WTC11 (cell line): ENCODE measurements at regions not wholly inside any gene's neighbourhood (a gene's known extent, or its start where the extent isn't known, plus 50 kb on each side); places are given as distances from the start of the nearest gene placed in this dataset.

Experiments used
- ATAC-seq: fragments of 200-7000 bp; cut with Tn5 transposase; 2 replicates; pipeline ENCODE4 v1.10.0; 2021; ENCODE audit warnings: mild to moderate bottlenecking, moderate library complexity
- CTCF ChIA-PET: fragments of 300-600 bp; sonication (Branson Sonifier 250); formaldehyde crosslinking; loops from one replicate; lab custom pipeline; 2021; ENCODE audit warnings: antibody characterized with exemption; lab: Charles Lee
- POLR2A ChIA-PET: fragments of 350-600 bp; sonication (Branson Sonifier 250); formaldehyde crosslinking; loops from one replicate; lab custom pipeline; 2021; ENCODE audit warnings: antibody characterized with exemption; lab: Charles Lee
- DNase-seq: peaks from one replicate; pipeline ENCODE4 v3.0.0; 2021; ENCODE audit warnings: low spot score
- H3K27ac Mint-ChIP-seq: 2 replicates; pipeline ENCODE4 v1.8.0; 2021; ENCODE audit warnings: mixed read lengths
- H3K27me3 Mint-ChIP-seq: 2 replicates; pipeline ENCODE4 v1.8.0; 2021; ENCODE audit warnings: low read depth, mild to moderate bottlenecking, moderate library complexity, mixed read lengths
- H3K36me3 Mint-ChIP-seq: 2 replicates; pipeline ENCODE4 v1.8.0; 2021; ENCODE audit warnings: mixed read lengths
- H3K4me1 Mint-ChIP-seq: 2 replicates; pipeline ENCODE4 v1.8.0; 2022; ENCODE audit warnings: mixed read lengths
- H3K4me3 Mint-ChIP-seq: 2 replicates; pipeline ENCODE4 v1.8.0; 2021; ENCODE audit warnings: mild to moderate bottlenecking, moderate library complexity, mixed read lengths
- H3K9me3 Mint-ChIP-seq: 2 replicates; pipeline ENCODE4 v1.8.0; 2021; ENCODE audit warnings: mixed read lengths
- AFF4 ChIP-seq: sonication (generic); formaldehyde crosslinking; IDR thresholded peaks from 2 replicates; pipeline ENCODE4 v1.8.1; 2023; ENCODE audit warnings: mild to moderate bottlenecking, missing genetic modification reagents, borderline replicate concordance
- CDX4 ChIP-seq: fragments of 250-450 bp; sonication (Bioruptor Pico); IDR thresholded peaks from 2 replicates; pipeline ENCODE4 v1.9.0; 2021; ENCODE audit warnings: moderate library complexity, mild to moderate bottlenecking, inconsistent platforms, borderline replicate concordance
- E2F4 ChIP-seq: sonication (generic); formaldehyde crosslinking; IDR thresholded peaks from 2 replicates; pipeline ENCODE4 v1.8.1; 2022; ENCODE audit warnings: low read depth, mild to moderate bottlenecking, moderate library complexity, missing genetic modification reagents, borderline replicate concordance
- ERG ChIP-seq: fragments of 250-450 bp; sonication (Bioruptor Pico); IDR thresholded peaks from 2 replicates; pipeline ENCODE4 v1.8.0; 2021; ENCODE audit warnings: mild to moderate bottlenecking
- ETV6 ChIP-seq: sonication (generic); formaldehyde crosslinking; IDR thresholded peaks from 2 replicates; pipeline ENCODE4 v1.8.1; 2022; ENCODE audit warnings: mild to moderate bottlenecking, missing genetic modification reagents
- FOXK1 ChIP-seq: sonication (generic); formaldehyde crosslinking; IDR thresholded peaks from 2 replicates; pipeline ENCODE4 v1.8.0; 2022; ENCODE audit warnings: mild to moderate bottlenecking, moderate library complexity, missing genetic modification reagents
- FOXP1 ChIP-seq: sonication (generic); formaldehyde crosslinking; IDR thresholded peaks from 2 replicates; pipeline ENCODE4 v1.8.0; 2022; ENCODE audit warnings: missing genetic modification reagents, mild to moderate bottlenecking, moderate library complexity, borderline replicate concordance
- GRHL2 ChIP-seq: fragments of 250-450 bp; sonication (Bioruptor Pico); IDR thresholded peaks from 2 replicates; pipeline ENCODE4 v1.8.0; 2022; ENCODE audit warnings: mild to moderate bottlenecking, moderate library complexity; ENCODE audit not compliant: insufficient replicate concordance, severe bottlenecking
- MLX ChIP-seq: sonication (generic); formaldehyde crosslinking; IDR thresholded peaks from 2 replicates; pipeline ENCODE4 v1.8.1; 2023; ENCODE audit warnings: mild to moderate bottlenecking, missing genetic modification reagents, moderate library complexity
- NFATC4 ChIP-seq: fragments of 250-450 bp; sonication (Bioruptor Pico); IDR thresholded peaks from 2 replicates; pipeline ENCODE4 v1.9.0; 2021; ENCODE audit warnings: mild to moderate bottlenecking
- NFE2L1 ChIP-seq: sonication (generic); formaldehyde crosslinking; IDR thresholded peaks from 2 replicates; pipeline ENCODE4 v1.8.1; 2023; ENCODE audit warnings: missing genetic modification reagents
- NFYB ChIP-seq: sonication (generic); formaldehyde crosslinking; conservative IDR thresholded peaks from 2 replicates; pipeline ENCODE4 v1.8.0; 2022; ENCODE audit warnings: low read depth, missing genetic modification reagents
- NR2C2 ChIP-seq: sonication (generic); formaldehyde crosslinking; IDR thresholded peaks from 2 replicates; pipeline ENCODE4 v1.8.0; 2022; ENCODE audit warnings: mild to moderate bottlenecking, missing genetic modification reagents
- PREB ChIP-seq: sonication (generic); formaldehyde crosslinking; IDR thresholded peaks from 2 replicates; pipeline ENCODE4 v1.8.1; 2022; ENCODE audit warnings: mild to moderate bottlenecking, missing genetic modification reagents, moderate library complexity, borderline replicate concordance
- RELA ChIP-seq: sonication (generic); formaldehyde crosslinking; IDR thresholded peaks from 2 replicates; pipeline ENCODE4 v1.8.1; 2022; ENCODE audit warnings: missing genetic modification reagents, mild to moderate bottlenecking, borderline replicate concordance
- SMAD4 ChIP-seq: sonication (generic); formaldehyde crosslinking; IDR thresholded peaks from 2 replicates; pipeline ENCODE4 v1.8.0; 2022; ENCODE audit warnings: mild to moderate bottlenecking, missing genetic modification reagents
- TEAD4 ChIP-seq: sonication (generic); formaldehyde crosslinking; IDR thresholded peaks from 2 replicates; pipeline ENCODE4 v1.8.0; 2022; ENCODE audit warnings: mild to moderate bottlenecking, missing genetic modification reagents
- ZBTB43 ChIP-seq: sonication (generic); formaldehyde crosslinking; IDR thresholded peaks from 2 replicates; pipeline ENCODE4 v1.8.1; 2023; ENCODE audit warnings: mild to moderate bottlenecking, missing genetic modification reagents
- ZMAT4 ChIP-seq: fragments of 250-450 bp; sonication (Bioruptor Pico); IDR thresholded peaks from 2 replicates; pipeline ENCODE4 v1.9.0; 2021; ENCODE audit warnings: mild to moderate bottlenecking
- ZNF396 ChIP-seq: fragments of 250-450 bp; sonication (Bioruptor Pico); IDR thresholded peaks from 2 replicates; pipeline ENCODE4 v1.8.0; 2021; ENCODE audit warnings: mild to moderate bottlenecking, moderate library complexity, borderline replicate concordance

- no peak for TF ChIP-seq ERG (CRISPR knock-in tag)
- no peak for TF ChIP-seq E2F4 (CRISPR knock-in tag)
- TF ChIP-seq RELA (CRISPR knock-in tag): no peak
- no peak for TF ChIP-seq AFF4
- TF ChIP-seq CDX4: no peak
- TF ChIP-seq, all 79 proteins: peak for 0
Observed at GRCh38 chr5:23289162-23289561, 218.2 kb upstream of the PRDM9 start (continued).

- CTCF ChIA-PET: no interaction called here
- no peaks in the 10 kb centered on the region for H3K4me1 Mint-ChIP-seq
- no peaks in the 10 kb centered on the region for H3K36me3 Mint-ChIP-seq
- no peaks in the 10 kb centered on the region for H3K9me3 Mint-ChIP-seq
- no peak for ATAC-seq
- H3K4me3 Mint-ChIP-seq: no peak overlapping the region
- POLR2A ChIA-PET: no interaction called here
- no peak overlapping the region for H3K27ac Mint-ChIP-seq
- TF ChIP-seq FOXP1 (CRISPR knock-in tag) (no peak), MLX (CRISPR knock-in tag) (no peak), NFATC4 (CRISPR knock-in tag) (no peak), PREB (CRISPR knock-in tag) (no peak), ZNF396 (no peak), GRHL2 (no peak), RELA (CRISPR knock-in tag) (no peak), ZMAT4 (no peak), NR2C2 (CRISPR knock-in tag) (no peak), SMAD4 (no peak), ZBTB43 (CRISPR knock-in tag) (no peak), NFYB (CRISPR knock-in tag) (no peak), ETV6 (no peak), TEAD4 (CRISPR knock-in tag) (no peak), NFE2L1 (CRISPR knock-in tag) (no peak), E2F4 (CRISPR knock-in tag) (no peak), CDX4 (no peak), FOXK1 (no peak)
- no peak for DNase-seq
- H3K27me3 Mint-ChIP-seq: no peaks in the 10 kb centered on the region; the same call in 1 of the 2 replicates
Observed at GRCh38 chr5:23284656-23285055, 222.8 kb upstream of the PRDM9 start.
